ENCODE measurements at regions not wholly inside any gene's neighbourhood (a gene's known extent, or its start where the extent isn't known, plus 50 kb on each side); places are given as distances from the start of the nearest gene placed in this dataset.
"Not testable (repeated sequence)": the region's sequence is repeated elsewhere in the genome, so short reads cannot be mapped to it uniquely, and the experiment has no call there.

DNA sequence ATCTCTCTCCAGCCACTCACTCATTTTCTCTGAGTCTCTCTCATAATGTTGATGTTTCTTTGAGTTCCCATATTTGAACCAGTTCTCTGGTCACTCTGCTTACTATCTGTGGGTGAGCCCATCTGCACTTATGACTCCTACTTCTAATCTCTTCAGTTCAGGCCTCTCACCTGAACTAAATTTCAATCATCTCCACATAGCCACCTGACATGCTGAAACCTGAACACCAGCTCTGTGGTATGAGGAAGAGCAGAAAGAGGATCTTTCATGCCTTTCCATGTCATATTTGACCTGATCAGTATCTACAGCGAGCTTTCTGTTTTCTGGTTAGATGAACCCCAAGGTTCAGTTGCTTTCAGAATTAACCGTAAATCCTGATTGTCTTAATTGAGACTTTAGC, 122.2 kb upstream of the ESX1 start:
- DNase-seq (ENCODE audit: low spot score) = no peak

DNA sequence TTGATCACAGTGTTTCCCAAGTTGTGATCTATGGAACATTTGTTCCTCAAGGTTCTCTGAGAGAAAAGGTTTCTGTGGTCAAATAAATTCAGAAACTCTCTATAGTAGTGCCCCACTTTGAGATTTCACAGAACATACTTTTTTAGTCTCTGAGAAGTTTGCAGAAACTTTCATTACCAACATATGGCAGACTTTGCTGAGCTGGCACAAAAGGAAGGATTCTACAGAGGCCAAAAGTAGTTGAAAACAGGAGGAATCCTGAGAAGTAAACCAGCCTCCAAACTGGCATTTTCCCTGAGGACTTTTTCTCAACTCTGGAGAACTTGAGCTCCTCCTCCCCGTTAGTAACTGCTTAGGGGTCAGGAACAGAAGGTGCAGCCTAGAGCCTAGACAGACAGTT, 117.8 kb upstream of the ESX1 start:
- DNase-seq (ENCODE audit: low spot score) = no peak

GRCh38 chrX:104370089-104370488, 115.4 kb upstream of the ESX1 start:
- DNase-seq (ENCODE audit: low spot score) = peak; percentile 10

GRCh38 chrX:104360774-104361173, 106.0 kb upstream of the ESX1 start:
- DNase-seq (ENCODE audit: low spot score) = not testable (repeated sequence)

- DNase-seq (ENCODE audit: low spot score) = no peak
Measured at GRCh38 chrX:104359124-104359523, 104.4 kb upstream of the ESX1 start.

DNA sequence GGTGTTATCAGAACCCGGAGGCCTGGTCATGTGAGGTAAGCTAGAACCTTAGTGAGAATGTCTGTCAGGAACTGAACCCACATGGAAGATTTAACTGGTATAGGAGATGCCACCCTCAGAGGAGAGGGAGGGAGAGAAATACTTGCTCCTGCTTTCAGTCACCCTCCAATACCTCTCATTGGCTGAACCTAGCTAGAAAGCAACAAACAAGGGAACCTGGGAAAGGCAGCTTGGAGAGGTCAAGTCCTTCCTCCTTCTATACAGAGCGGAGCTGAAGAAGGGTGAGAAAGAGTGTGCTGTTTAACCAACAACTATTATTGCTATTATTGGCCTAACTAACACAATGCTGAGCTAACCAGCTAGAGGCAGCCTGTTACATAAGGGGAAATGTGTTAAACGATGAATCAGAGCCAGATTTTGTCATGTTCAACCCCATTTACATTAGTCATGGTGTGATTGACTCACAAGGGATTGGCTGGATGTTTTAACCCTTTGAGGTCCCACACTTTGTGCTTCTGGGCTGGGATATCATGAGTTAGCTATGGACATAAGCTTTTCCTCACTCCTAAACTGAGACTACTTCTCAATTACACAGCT, 96.5 kb upstream of the ESX1 start:
- peak; percentile 13 for DNase-seq (ENCODE audit: low spot score)

DNA sequence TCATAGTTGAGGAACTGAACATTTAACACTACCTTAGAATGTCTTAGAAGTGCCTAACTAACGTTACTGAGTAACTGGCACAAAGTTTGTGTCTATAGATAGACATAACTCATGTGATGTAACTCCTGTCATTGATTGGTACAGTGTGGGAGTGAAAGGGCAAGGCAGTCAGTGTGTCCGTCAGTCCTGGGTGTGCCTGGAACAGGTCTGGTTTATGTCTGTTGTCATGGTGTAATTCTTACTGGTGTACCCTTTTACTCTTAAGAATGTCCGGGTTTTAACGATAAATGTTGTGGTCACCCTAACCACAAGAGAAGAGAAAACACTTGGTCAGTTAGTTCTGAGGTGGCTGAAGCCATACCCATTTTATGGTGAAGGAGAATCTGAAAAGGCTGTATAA, 93.1 kb upstream of the ESX1 start:
- no peak for DNase-seq (ENCODE audit: low spot score)

DNA sequence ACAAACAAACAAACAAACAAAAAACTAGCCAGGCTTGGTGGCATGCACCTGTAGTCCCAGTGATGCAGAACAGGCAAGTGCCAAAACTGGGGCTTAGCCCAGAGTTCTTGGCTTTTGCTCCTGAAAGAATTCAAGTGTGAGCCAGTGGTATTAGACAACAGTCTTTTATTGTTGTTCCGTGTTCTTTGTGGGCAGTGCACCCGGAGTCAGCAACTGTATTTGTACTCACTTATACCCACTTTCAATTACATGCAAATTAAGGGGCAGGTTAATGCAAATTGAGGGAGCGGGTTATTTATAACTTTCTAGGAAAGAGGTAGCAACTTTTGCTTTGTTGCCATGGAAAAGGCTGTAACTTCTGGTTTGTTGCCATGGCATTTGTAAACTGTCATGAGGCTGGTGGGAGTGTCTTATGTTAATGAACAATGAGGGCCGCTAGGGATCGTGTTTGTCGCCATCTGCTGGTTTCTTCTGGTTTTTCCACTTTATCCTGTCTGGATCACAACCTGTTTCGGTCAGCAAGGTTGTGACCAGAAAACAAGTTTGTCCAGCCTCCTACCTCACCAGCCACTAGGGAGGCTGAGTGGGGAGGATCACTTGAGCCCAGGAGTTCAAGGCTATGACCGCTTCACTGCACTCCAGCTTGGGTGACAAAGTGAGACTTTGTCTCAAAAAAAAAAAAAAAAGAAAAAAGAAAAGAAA, 88.8 kb upstream of the ESX1 start:
- DNase-seq (ENCODE audit: low spot score) = peak; percentile 11

- DNase-seq (ENCODE audit: low spot score) = no peak
Measured at GRCh38 chrX:104342065-104342464, 87.3 kb upstream of the ESX1 start.

DNA sequence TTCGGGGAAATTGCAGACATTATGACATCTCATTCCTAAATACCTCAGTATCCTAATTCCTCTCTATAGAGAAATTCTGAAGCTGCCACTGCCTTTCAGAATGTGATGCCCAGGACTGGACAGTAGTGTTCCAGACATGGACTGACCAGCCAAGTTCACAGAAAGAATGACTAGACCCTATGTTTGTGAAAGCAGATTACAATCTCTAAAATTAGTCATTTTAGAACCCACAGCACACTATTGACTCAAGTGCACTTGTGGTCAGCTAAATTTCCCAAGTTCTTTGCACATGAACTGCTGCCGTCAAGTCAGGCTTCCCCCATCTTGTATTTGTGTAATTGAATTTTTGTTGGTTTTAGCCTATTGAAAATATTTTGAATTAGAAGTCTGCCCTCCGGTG, 81.0 kb upstream of the ESX1 start:
- no peak for DNase-seq (ENCODE audit: low spot score)

GRCh38 chrX:104334971-104335370, 80.2 kb upstream of the ESX1 start:
- DNase-seq (ENCODE audit: low spot score) = no peak

- DNase-seq (ENCODE audit: low spot score) = no peak
Measured at GRCh38 chrX:104330966-104331365, 76.2 kb upstream of the ESX1 start.

- no peak for DNase-seq (ENCODE audit: low spot score)
Measured at GRCh38 chrX:104329731-104330130, 75.0 kb upstream of the ESX1 start.

DNA sequence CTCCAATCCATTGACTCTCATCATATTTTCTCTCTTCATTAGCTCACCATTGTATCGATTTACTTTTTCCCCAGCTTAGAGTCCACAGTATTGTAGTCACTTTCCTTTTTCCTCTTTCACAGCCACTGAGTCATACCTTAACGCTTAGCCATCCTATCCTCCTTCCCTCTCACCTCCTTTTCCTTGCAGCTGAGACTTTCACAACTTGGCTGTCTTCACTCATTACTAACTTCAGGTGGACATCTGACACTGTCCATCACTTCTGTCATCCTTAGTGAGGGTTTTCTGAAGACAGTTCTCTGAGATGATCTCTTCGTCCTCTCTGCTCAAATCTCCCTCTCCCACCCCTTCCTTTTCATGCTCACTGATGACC, 70.5 kb upstream of the ESX1 start:
- no peak for DNase-seq (ENCODE audit: low spot score)

- no peak for DNase-seq (ENCODE audit: low spot score)
Measured at GRCh38 chrX:104324461-104325212, 69.9 kb upstream of the ESX1 start.

GRCh38 chrX:104319346-104319745, 64.6 kb upstream of the ESX1 start:
- DNase-seq (ENCODE audit: low spot score) = no peak

GRCh38 chrX:104318330-104319009, 63.7 kb upstream of the ESX1 start:
- DNase-seq (ENCODE audit: low spot score) = no peak

GRCh38 chrX:104316739-104317138, 62.0 kb upstream of the ESX1 start:
- no peak for DNase-seq (ENCODE audit: low spot score)

- DNase-seq (ENCODE audit: low spot score) = no peak
Measured at GRCh38 chrX:104315555-104315954, 60.8 kb upstream of the ESX1 start.

GRCh38 chrX:104310657-104311254, 56.0 kb upstream of the ESX1 start:
- DNase-seq (ENCODE audit: low spot score) = no peak

DNA sequence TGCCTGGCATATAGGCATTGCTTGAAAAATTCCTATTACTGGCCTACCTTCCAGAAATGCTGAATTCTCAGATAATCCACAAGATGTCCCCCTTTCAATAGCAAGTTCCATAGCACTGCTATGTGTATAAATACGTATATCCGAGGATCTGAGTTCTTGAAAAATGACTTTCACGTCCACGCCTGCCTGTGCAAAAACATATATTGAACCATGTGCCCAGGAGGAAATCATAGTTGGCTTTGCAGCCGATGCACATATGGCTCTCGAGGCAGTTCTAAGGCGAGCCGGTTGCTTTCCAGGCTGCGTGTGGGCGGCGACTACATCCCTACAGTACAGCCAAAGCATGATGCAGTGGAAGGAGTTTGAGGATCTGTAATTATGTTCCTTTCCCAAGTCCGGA, 55.4 kb upstream of the ESX1 start:
- DNase-seq (ENCODE audit: low spot score) = peak; percentile 15

- DNase-seq (ENCODE audit: low spot score) = no peak
Measured at GRCh38 chrX:104309169-104309568, 54.4 kb upstream of the ESX1 start.

Data from Ammon's horn (tissue), 1 donor.